Lung (tissue), 11 donors: ENCODE measurements at regions not wholly inside any gene's neighbourhood (a gene's known extent, or its start where the extent isn't known, plus 50 kb on each side); places are given as distances from the start of the nearest gene placed in this dataset.

Experiments used
- ATAC-seq: fragments of 200-7000 bp; cut with Tn5 transposase; one replicate; pipeline ENCODE4 v1.9.1; 2020; ENCODE audit warnings: moderate number of reproducible peaks; ENCODE audit not compliant: insufficient read depth, low FRiP score
- DNase-seq, 3 donors: peaks; one replicate each; pipeline ENCODE4 v3.0.0-alpha.2; 2013 to 2017
- H3K27ac ChIP-seq, 2 donors: one replicate each; pipeline ENCODE4 v1.5.1; 2013; ENCODE audit warnings: mild to moderate bottlenecking in 2 of 2, moderate library complexity in 2 of 2, control low read depth in 1 of 2, inconsistent platforms in 1 of 2, low read depth in 1 of 2, low read length in 1 of 2
- H3K27me3 ChIP-seq, 3 donors: one replicate each; pipeline ENCODE4 v1.5.1; 2013; ENCODE audit warnings: low read length in 2 of 3; ENCODE audit not compliant: control insufficient read depth in 3 of 3, insufficient read depth in 3 of 3
- H3K36me3 ChIP-seq, 4 donors: one replicate each; pipeline ENCODE4 v1.5.1; 2013; ENCODE audit warnings: low read length in 4 of 4, mild to moderate bottlenecking in 1 of 4, moderate library complexity in 1 of 4; ENCODE audit not compliant: control insufficient read depth in 4 of 4, insufficient read depth in 4 of 4
- H3K4me1 ChIP-seq, 5 donors: one replicate each; pipeline ENCODE4 v1.5.1; 2013; ENCODE audit warnings: low read length in 5 of 5, mild to moderate bottlenecking in 2 of 5, moderate library complexity in 1 of 5; ENCODE audit not compliant: control insufficient read depth in 5 of 5, insufficient read depth in 5 of 5
- H3K4me3 ChIP-seq: one replicate; pipeline ENCODE4 v1.5.1; 2013; ENCODE audit warnings: mild to moderate bottlenecking, control low read depth, moderate library complexity
- H3K9ac ChIP-seq, 2 donors: one replicate each; pipeline ENCODE4 v1.5.1; 2013; ENCODE audit warnings: low read length in 2 of 2, control low read depth in 1 of 2; ENCODE audit not compliant: insufficient read depth in 1 of 2
- H3K9me3 ChIP-seq, 4 donors: one replicate each; pipeline ENCODE4 v1.5.1; 2013; ENCODE audit warnings: low read length in 3 of 4, mild to moderate bottlenecking in 1 of 4, moderate library complexity in 1 of 4; ENCODE audit not compliant: control insufficient read depth in 4 of 4, insufficient read depth in 3 of 4
- CTCF ChIP-seq: IDR thresholded peaks from 2 replicates; pipeline ENCODE4 v1.5.1; 2012; ENCODE audit warnings: mild to moderate bottlenecking; ENCODE audit errors: control extremely low read depth, extremely low read depth
- WGBS, 2 donors: extraction: QIAGEN DNeasy Blood & Tissue Kit; methylation state at CpG; one replicate each; pipeline ENCODE4 v1.1.7; 2013; 5-methylcytosine and 5-hydroxymethylcytosine counted together
- donor health status: control.
- donor health status: control.
- donor health status: Bipolar disorder and iron deficiency.
- donor health status: healthy.
- donor health status: DM: yes; HTN: yes; CAD: no.

GRCh38 chr6:30806581-30807183 is 62.3 kb upstream of the IER3 start:
- TF ChIP-seq CTCF: no peak
- ATAC-seq (no peak), DNase-seq (no peak)
- WGBS, 2 donors: 89 to 94% methylated on average over 14 of the region's 14 CpGs
- Histone ChIP-seq H3K4me1 (no peaks in the 10 kb centered on the region), H3K36me3 (no peaks in the 10 kb centered on the region), H3K4me3 (no peak overlapping the region), H3K27ac (no peak overlapping the region), H3K9me3 (no peaks in the 10 kb centered on the region), H3K9ac (no peak overlapping the region), H3K27me3 (no peaks in the 10 kb centered on the region)

- H3K9ac ChIP-seq: no peak overlapping the region
- H3K27ac ChIP-seq: no peak overlapping the region
- no peaks in the 10 kb centered on the region for H3K9me3 ChIP-seq
- H3K36me3 ChIP-seq: no peaks in the 10 kb centered on the region
- 84 to 86% methylated on average over 1 of the region's 1 CpG for WGBS, 2 donors
- no peak for TF ChIP-seq CTCF
- no peaks in the 10 kb centered on the region for H3K27me3 ChIP-seq
- DNase-seq (no peak), ATAC-seq (no peak)
- no peak overlapping the region for H3K4me3 ChIP-seq
- peaks cover 0 to under 1% (median 0%) of the 10 kb centered on the region in 5 donors for H3K4me1 ChIP-seq
Observed at GRCh38 chr6:30804333-30804732, 60.0 kb upstream of the IER3 start.

GRCh38 chr6:30802731-30803130 is 58.4 kb upstream of the IER3 start:
- TF ChIP-seq CTCF: no peak
- Histone ChIP-seq H3K36me3 (no peaks in the 10 kb centered on the region), H3K4me1 (peaks cover 0 to 6% (median 0%) of the 10 kb centered on the region in 5 donors), H3K27me3 (no peaks in the 10 kb centered on the region), H3K9me3 (no peaks in the 10 kb centered on the region), H3K27ac (no peak overlapping the region), H3K4me3 (no peak overlapping the region), H3K9ac (no peak overlapping the region)
- ATAC-seq: no peak
- 76 to 95% methylated on average over 1 of the region's 1 CpG for WGBS, 2 donors
- no peak for DNase-seq

GRCh38 chr6:30801950-30802349 is 57.6 kb upstream of the IER3 start:
- Histone ChIP-seq H3K27ac (no peak overlapping the region), H3K36me3 (no peaks in the 10 kb centered on the region), H3K4me3 (no peak overlapping the region), H3K9me3 (no peaks in the 10 kb centered on the region), H3K4me1 (peaks cover 0 to 6% (median 0%) of the 10 kb centered on the region in 5 donors), H3K27me3 (no peaks in the 10 kb centered on the region), H3K9ac (no peak overlapping the region)
- ATAC-seq (no peak), DNase-seq (no peak)
- TF ChIP-seq CTCF: no peak
- WGBS, 2 donors: 76 to 86% methylated on average over 8 of the region's 8 CpGs
